MM.1S (cell line): ENCODE measurements at regions not wholly inside any gene's neighbourhood (a gene's known extent, or its start where the extent isn't known, plus 50 kb on each side); places are given as distances from the start of the nearest gene placed in this dataset.

Experiments
- DNase-seq: peaks from one replicate; pipeline ENCODE4 v3.0.0-alpha.2; 2015
- H2AFZ ChIP-seq: fragments of 300-600 bp; sonication (generic); 2 replicates; pipeline ENCODE4 v1.6.0; 2016; ENCODE audit warnings: antibody characterized with exemption, low read length
- H3F3A ChIP-seq: fragments of 300-600 bp; sonication (generic); 2 replicates; pipeline ENCODE4 v1.6.1; 2016; ENCODE audit warnings: mild to moderate bottlenecking, antibody characterized with exemption, low read length, moderate library complexity, mixed read lengths; ENCODE audit not compliant: insufficient read depth
- H3K27ac ChIP-seq: fragments of 300-600 bp; sonication (generic); 2 replicates; pipeline ENCODE4 v1.5.1; 2016; ENCODE audit warnings: mild to moderate bottlenecking, low read length
- H3K27me3 ChIP-seq: fragments of 300-600 bp; sonication (generic); replicated peaks from 2 replicates; pipeline ENCODE4 v1.6.0; 2016; ENCODE audit warnings: low read length; ENCODE audit not compliant: insufficient read depth
- H3K36me3 ChIP-seq: fragments of 300-600 bp; sonication (generic); replicated peaks from 2 replicates; pipeline ENCODE4 v1.6.1; 2016; ENCODE audit warnings: mild to moderate bottlenecking, low read length, mixed read lengths; ENCODE audit not compliant: insufficient read depth
- H3K4me1 ChIP-seq: fragments of 300-600 bp; sonication (generic); 2 replicates; pipeline ENCODE4 v1.6.1; 2016; ENCODE audit warnings: low read length, mixed read lengths
- H3K4me2 ChIP-seq: fragments of 300-600 bp; sonication (generic); 2 replicates; pipeline ENCODE4 v1.6.0; 2016; ENCODE audit warnings: low read depth, low read length
- H3K4me3 ChIP-seq: fragments of 300-600 bp; sonication (generic); 2 replicates; pipeline ENCODE4 v1.5.1; 2016; ENCODE audit warnings: low read length, mixed read lengths
- H3K79me2 ChIP-seq: fragments of 300-600 bp; sonication (generic); 2 replicates; pipeline ENCODE4 v1.6.1; 2016; ENCODE audit warnings: mixed run types, low read length, mixed read lengths
- H3K9ac ChIP-seq: fragments of 300-600 bp; sonication (generic); 2 replicates; pipeline ENCODE4 v1.6.1; 2016; ENCODE audit warnings: low read length, mixed read lengths
- H3K9me2 ChIP-seq: fragments of 300-600 bp; sonication (generic); replicated peaks from 2 replicates; pipeline ENCODE4 v1.6.1; 2016; ENCODE audit warnings: mild to moderate bottlenecking, low read length, mixed read lengths; ENCODE audit not compliant: insufficient read depth
- H3K9me3 ChIP-seq: fragments of 300-600 bp; sonication (generic); replicated peaks from 2 replicates; pipeline ENCODE4 v1.6.1; 2016; ENCODE audit warnings: mild to moderate bottlenecking, low read length, mixed read lengths; ENCODE audit not compliant: insufficient read depth
- H4K20me1 ChIP-seq: fragments of 300-600 bp; sonication (generic); 2 replicates; pipeline ENCODE4 v1.6.1; 2016; ENCODE audit warnings: mild to moderate bottlenecking, low read length, moderate library complexity, mixed read lengths; ENCODE audit not compliant: insufficient read depth
- CTCF ChIP-seq: fragments of 300-600 bp; sonication (generic); IDR thresholded peaks from 2 replicates; pipeline ENCODE4 v1.5.1; 2016; ENCODE audit warnings: antibody characterized with exemption, low read length, mixed read lengths
- EZH2 ChIP-seq: fragments of 300-600 bp; sonication (generic); optimal IDR thresholded peaks from 2 replicates; pipeline ENCODE3; 2017; ENCODE audit warnings: low read depth, mild to moderate bottlenecking, antibody characterized with exemption, low read length, mixed read lengths
- EZH2phosphoT487 ChIP-seq: fragments of 300-600 bp; sonication (generic); IDR thresholded peaks from 2 replicates; pipeline ENCODE4 v1.6.1; 2018; ENCODE audit warnings: antibody characterized with exemption, low read length

- Histone ChIP-seq H3K4me1 (no peaks in the 10 kb centered on the region), H3K4me3 (no peak overlapping the region), H3K9ac (no peak overlapping the region), H3K27me3 (no peaks in the 10 kb centered on the region), H3K9me3 (no peaks in the 10 kb centered on the region), H3K27ac (no peak overlapping the region), H3K36me3 (no peaks in the 10 kb centered on the region), H3K4me2 (no peak overlapping the region), H3K9me2 (no peaks in the 10 kb centered on the region), H2AFZ (no peak overlapping the region), H3K79me2 (no peaks in the 10 kb centered on the region), H4K20me1 (no peaks in the 10 kb centered on the region), H3F3A (no peaks in the 10 kb centered on the region)
- DNase-seq, result no peak
- TF ChIP-seq CTCF, result no peak
- no peak for TF ChIP-seq EZH2phosphoT487
- TF ChIP-seq EZH2, result no peak
These were observed 242.9 kb downstream of the KTN1 start for GRCh38 chr14:55822906-55823305.

DNA sequence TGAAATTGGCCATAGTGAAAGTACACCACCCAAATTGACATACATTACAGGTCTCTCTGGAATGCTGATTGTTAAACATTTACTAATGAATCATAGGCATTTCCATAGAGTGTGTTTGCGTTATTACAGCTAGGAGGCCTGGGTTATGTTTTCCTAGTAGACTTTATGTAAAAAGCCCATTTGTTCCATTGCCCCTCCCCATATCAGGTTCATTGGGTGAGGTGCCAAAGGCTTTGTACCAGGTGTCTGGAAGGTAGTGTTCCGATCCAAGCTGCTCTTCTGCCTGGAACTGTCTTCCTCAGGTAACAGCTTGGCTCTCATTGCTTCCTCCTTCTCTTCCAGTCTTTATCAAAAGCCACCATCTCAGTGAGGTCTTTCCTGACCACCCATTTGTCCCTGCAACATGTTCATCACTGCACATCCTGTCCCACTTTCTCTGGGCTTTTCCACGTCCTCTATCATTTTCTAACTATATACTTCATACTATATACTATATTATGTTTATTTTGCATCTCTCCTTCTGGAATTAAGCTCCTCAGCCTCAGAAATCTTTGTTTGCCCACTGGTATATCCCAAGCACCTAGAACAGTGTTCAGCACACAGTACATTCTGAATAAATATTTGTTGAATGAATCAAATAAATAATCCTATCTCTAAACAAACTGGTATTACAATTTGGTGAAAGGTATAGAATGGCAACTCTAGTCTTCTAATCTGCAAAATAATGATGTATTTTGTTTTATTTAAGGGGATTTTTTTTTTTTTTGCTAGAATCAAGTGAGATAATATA lies 252.3 kb downstream of the KTN1 start:
- no peak for DNase-seq
- Histone ChIP-seq H3K27ac (no peak overlapping the region), H3K4me3 (no peak overlapping the region), H3K27me3 (no peaks in the 10 kb centered on the region), H4K20me1 (no peaks in the 10 kb centered on the region), H3F3A (no peaks in the 10 kb centered on the region), H3K36me3 (no peaks in the 10 kb centered on the region), H3K9ac (no peak overlapping the region), H3K4me1 (no peaks in the 10 kb centered on the region), H2AFZ (no peak overlapping the region), H3K9me2 (no peaks in the 10 kb centered on the region), H3K9me3 (no peaks in the 10 kb centered on the region), H3K79me2 (no peaks in the 10 kb centered on the region), H3K4me2 (no peak overlapping the region)
- TF ChIP-seq EZH2phosphoT487 (no peak), CTCF (no peak), EZH2 (no peak)

- no peak for DNase-seq
- TF ChIP-seq CTCF (no peak), EZH2phosphoT487 (no peak), EZH2 (no peak)
- Histone ChIP-seq H3K4me2 (no peak overlapping the region), H3K9me2 (no peaks in the 10 kb centered on the region), H3K36me3 (no peaks in the 10 kb centered on the region), H3K4me3 (no peak overlapping the region), H3K27ac (no peak overlapping the region), H3K79me2 (no peaks in the 10 kb centered on the region), H3F3A (no peaks in the 10 kb centered on the region), H2AFZ (no peak overlapping the region), H3K9me3 (no peaks in the 10 kb centered on the region), H3K9ac (no peak overlapping the region), H4K20me1 (no peaks in the 10 kb centered on the region), H3K4me1 (no peaks in the 10 kb centered on the region), H3K27me3 (no peaks in the 10 kb centered on the region)
These were observed 253.0 kb downstream of the KTN1 start for GRCh38 chr14:55832974-55833373.
